Thoracic aorta (tissue), 2 donors: ENCODE measurements at regions not wholly inside any gene's neighbourhood (a gene's known extent, or its start where the extent isn't known, plus 50 kb on each side); places are given as distances from the start of the nearest gene placed in this dataset.

ENCODE experiments used
- ATAC-seq: fragments of 150-250 bp; one replicate; pipeline ENCODE4 v1.8.0; 2017; ENCODE audit warnings: low read depth; ENCODE audit not compliant: insufficient number of reproducible peaks, low FRiP score
- DNase-seq: peaks from one replicate; pipeline ENCODE4 v3.0.0-alpha.2; 2020; ENCODE audit warnings: low spot score
- H3K27ac ChIP-seq, 2 donors: fragments of 200-600 bp; sonication (generic); 1 replicate in 1 of 2; 2 replicates in 1 of 2; pipeline ENCODE4 v1.5.1; 2016; ENCODE audit warnings: mild to moderate bottlenecking in 2 of 2, moderate library complexity in 2 of 2
- H3K27me3 ChIP-seq: fragments of 200-600 bp; sonication (generic); replicated peaks from 2 replicates; pipeline ENCODE4 v1.6.0; 2016; ENCODE audit warnings: mild to moderate bottlenecking; ENCODE audit not compliant: insufficient read depth
- H3K36me3 ChIP-seq: fragments of 200-600 bp; sonication (generic); one replicate; pipeline ENCODE4 v1.5.1; 2016
- H3K4me1 ChIP-seq, 2 donors: fragments of 200-600 bp; sonication (generic); 1 replicate in 1 of 2; 2 replicates in 1 of 2; pipeline versions ENCODE4 v1.5.1 to v1.6.0; 2016; ENCODE audit warnings: low read depth in 2 of 2, mild to moderate bottlenecking in 1 of 2; ENCODE audit not compliant: control insufficient read depth in 1 of 2
- H3K4me3 ChIP-seq: fragments of 200-600 bp; sonication (generic); 2 replicates; pipeline ENCODE4 v1.5.1; 2016; ENCODE audit warnings: mild to moderate bottlenecking
- H3K9me3 ChIP-seq: fragments of 200-600 bp; sonication (generic); 2 replicates; pipeline ENCODE4 v1.5.1; 2016
- CTCF ChIP-seq: fragments of 200-600 bp; sonication (generic); IDR thresholded peaks from one replicate; pipeline ENCODE4 v1.5.1; 2019; ENCODE audit warnings: antibody characterized with exemption

- Histone ChIP-seq H3K9me3 (no peaks in the 10 kb centered on the region), H3K27ac (no peak overlapping the region), H3K4me1 (no peaks in the 10 kb centered on the region), H3K27me3 (no peaks in the 10 kb centered on the region), H3K36me3 (no peaks in the 10 kb centered on the region), H3K4me3 (no peak overlapping the region)
- no peak for TF ChIP-seq CTCF
- DNase-seq (no peak), ATAC-seq (no peak)
Measured at GRCh38 chr14:40576880-40577478, 1029.7 kb upstream of the LRFN5 start.

- DNase-seq (no peak), ATAC-seq (no peak)
- TF ChIP-seq CTCF = no peak
- H3K4me3 ChIP-seq = no peak overlapping the region
- no peaks in the 10 kb centered on the region for H3K4me1 ChIP-seq
- no peaks in the 10 kb centered on the region for H3K9me3 ChIP-seq
- H3K36me3 ChIP-seq = no peaks in the 10 kb centered on the region
- H3K27ac ChIP-seq = no peak overlapping the region
- H3K27me3 ChIP-seq = no peaks in the 10 kb centered on the region
Measured at GRCh38 chr14:40574780-40575179, 1031.9 kb upstream of the LRFN5 start.

GRCh38 chr14:40525314-40525713, 1081.4 kb upstream of the LRFN5 start:
- DNase-seq = no peak
- no peak for TF ChIP-seq CTCF
- Histone ChIP-seq H3K9me3 (no peaks in the 10 kb centered on the region), H3K4me3 (no peak overlapping the region), H3K36me3 (no peaks in the 10 kb centered on the region), H3K27ac (no peak overlapping the region), H3K27me3 (no peaks in the 10 kb centered on the region), H3K4me1 (no peaks in the 10 kb centered on the region)
- no peak for ATAC-seq

- TF ChIP-seq CTCF = no peak
- Histone ChIP-seq H3K27me3 (no peaks in the 10 kb centered on the region), H3K36me3 (no peaks in the 10 kb centered on the region)
Measured at GRCh38 chr14:40523123-40523522, 1083.6 kb upstream of the LRFN5 start.

GRCh38 chr14:40494483-40494882, 1062.2 kb upstream of the FBXO33 start:
- no peaks in the 10 kb centered on the region for H3K9me3 ChIP-seq
- DNase-seq (no peak), ATAC-seq (no peak)
- no peaks in the 10 kb centered on the region for H3K4me1 ChIP-seq
- no peaks in the 10 kb centered on the region for H3K27me3 ChIP-seq
- H3K27ac ChIP-seq = no peak overlapping the region
- H3K36me3 ChIP-seq = no peaks in the 10 kb centered on the region
- no peak overlapping the region for H3K4me3 ChIP-seq
- TF ChIP-seq CTCF = no peak

More at GRCh38 chr14:40523123-40523522, 1083.6 kb upstream of the LRFN5 start:
- Histone ChIP-seq H3K4me1 (no peaks in the 10 kb centered on the region), H3K4me3 (no peak overlapping the region), H3K9me3 (no peaks in the 10 kb centered on the region), H3K27ac (no peak overlapping the region)
- ATAC-seq = no peak
- no peak for DNase-seq
